ENCODE measurements at regions not wholly inside any gene's neighbourhood (a gene's known extent, or its start where the extent isn't known, plus 50 kb on each side); places are given as distances from the start of the nearest gene placed in this dataset.

- no peak for TF ChIP-seq ZNF318 (IDR thresholded peaks at IDR 0.05; ENCODE audit: borderline replicate concordance in 1 of 2, low read depth in 1 of 2)
- TF ChIP-seq NFRKB (IDR thresholded peaks at IDR 0.05; ENCODE audit: low read depth), result no peak
- no peak for TF ChIP-seq SAFB2 (IDR thresholded peaks at IDR 0.05; ENCODE audit: borderline replicate concordance, low read depth, low read length, severe bottlenecking)
- no peak for TF ChIP-seq LCOR (CRISPR knock-in tag; IDR thresholded peaks at IDR 0.05)
- TF ChIP-seq MAZ (CRISPR knock-in tag; conservative IDR thresholded peaks at IDR 0.05 in 1 of 2, IDR thresholded peaks at IDR 0.05 in 1 of 2), result no peak
Observed at GRCh38 chr1:95642035-95642434, 408.0 kb downstream of the RWDD3 start (continued).
